Fibroblast of mammary gland (primary cell): ENCODE measurements at regions not wholly inside any gene's neighbourhood (a gene's known extent, or its start where the extent isn't known, plus 50 kb on each side); places are given as distances from the start of the nearest gene placed in this dataset.

Experiments
- DNase-seq: peaks from one replicate; pipeline ENCODE4 v3.0.0-alpha.2; 2010; ENCODE audit warnings: low read depth
- H3K4me3 ChIP-seq: 2 replicates; pipeline ENCODE4 v1.5.1; 2011; ENCODE audit warnings: low read depth, mild to moderate bottlenecking, low read length, moderate library complexity; ENCODE audit not compliant: control insufficient read depth
- TF ChIP-seq, protein P1 (sequence below): conservative IDR thresholded peaks from 2 replicates; pipeline ENCODE4 v1.5.1; 2011; ENCODE audit warnings: low read depth, low read length, inconsistent platforms; ENCODE audit not compliant: control insufficient read depth, insufficient read depth

DNA sequence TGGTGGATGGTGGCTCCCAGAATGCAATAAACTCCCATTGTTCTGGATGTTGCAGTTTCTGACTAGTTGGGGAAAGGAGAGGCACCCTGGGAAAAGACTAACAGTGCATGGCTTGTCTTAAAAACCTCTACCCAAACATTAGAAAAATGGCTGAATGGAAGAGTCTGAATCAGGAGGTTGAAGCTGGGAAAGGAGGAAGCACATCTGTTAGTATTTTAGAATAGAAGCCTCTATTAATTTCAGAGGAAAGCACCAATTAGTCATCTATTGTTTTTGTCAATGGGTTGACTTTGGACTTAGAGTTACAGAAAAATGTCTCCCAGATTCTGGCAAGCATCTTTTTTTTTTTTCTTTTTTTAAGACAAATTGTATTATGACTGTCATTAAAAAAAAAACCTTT is 56.1 kb upstream of the ELMO1 start:
- TF ChIP-seq, protein P1, sequence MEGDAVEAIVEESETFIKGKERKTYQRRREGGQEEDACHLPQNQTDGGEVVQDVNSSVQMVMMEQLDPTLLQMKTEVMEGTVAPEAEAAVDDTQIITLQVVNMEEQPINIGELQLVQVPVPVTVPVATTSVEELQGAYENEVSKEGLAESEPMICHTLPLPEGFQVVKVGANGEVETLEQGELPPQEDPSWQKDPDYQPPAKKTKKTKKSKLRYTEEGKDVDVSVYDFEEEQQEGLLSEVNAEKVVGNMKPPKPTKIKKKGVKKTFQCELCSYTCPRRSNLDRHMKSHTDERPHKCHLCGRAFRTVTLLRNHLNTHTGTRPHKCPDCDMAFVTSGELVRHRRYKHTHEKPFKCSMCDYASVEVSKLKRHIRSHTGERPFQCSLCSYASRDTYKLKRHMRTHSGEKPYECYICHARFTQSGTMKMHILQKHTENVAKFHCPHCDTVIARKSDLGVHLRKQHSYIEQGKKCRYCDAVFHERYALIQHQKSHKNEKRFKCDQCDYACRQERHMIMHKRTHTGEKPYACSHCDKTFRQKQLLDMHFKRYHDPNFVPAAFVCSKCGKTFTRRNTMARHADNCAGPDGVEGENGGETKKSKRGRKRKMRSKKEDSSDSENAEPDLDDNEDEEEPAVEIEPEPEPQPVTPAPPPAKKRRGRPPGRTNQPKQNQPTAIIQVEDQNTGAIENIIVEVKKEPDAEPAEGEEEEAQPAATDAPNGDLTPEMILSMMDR: no peak
- no peak for DNase-seq
- H3K4me3 ChIP-seq: no peak overlapping the region

DNA sequence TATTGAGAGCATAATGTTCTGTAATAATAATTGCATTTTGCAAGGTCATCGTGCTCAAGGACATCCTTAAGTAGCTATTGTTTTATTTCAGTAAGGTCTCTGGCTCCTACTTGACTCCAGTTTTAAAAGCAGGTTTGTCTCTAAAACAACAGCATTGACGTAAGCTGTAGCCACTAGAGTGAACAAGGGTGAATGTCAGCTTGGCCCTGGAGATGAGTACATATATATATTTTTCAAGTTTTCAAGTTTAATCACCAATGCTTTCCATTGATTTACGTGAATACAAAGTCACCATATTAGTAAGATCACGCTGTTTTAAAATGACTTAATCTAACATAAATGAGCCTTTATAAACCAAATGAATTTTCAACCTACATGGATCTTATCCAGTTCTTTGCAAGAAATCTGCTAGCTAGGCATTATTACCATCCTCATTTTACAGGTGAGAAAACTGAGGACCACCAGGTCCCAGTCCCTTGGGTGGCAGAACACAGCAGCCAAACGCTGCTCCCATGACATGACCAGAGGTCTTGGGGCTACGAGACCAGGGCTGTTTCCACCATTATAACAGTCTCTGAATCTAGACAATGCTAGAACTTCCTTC is 57.2 kb upstream of the ELMO1 start:
- no peak for DNase-seq

DNA sequence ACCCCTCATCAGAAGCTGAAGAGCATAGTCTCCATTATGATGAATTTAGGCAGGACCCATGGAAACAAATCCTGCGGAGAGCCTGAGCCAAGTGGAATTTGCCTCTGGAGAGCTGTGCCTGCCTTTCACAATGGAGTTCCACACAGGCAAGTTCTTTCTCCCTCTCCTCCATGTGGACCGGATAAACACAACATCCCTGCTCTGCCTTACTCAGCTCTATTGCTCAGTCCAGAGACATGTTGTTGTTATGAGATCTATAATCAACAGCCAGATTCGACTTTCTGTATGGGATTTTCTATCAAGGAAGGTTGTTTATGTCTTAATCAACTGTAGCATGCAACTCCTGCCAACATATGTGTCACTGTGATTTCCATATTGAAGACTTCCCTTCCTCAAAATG is 59.5 kb upstream of the ELMO1 start:
- H3K4me3 ChIP-seq: no peak overlapping the region
- no peak for DNase-seq
- TF ChIP-seq, protein P1: no peak

More for the DNA sequence above, 57.2 kb upstream of the ELMO1 start:
- TF ChIP-seq, protein P1: no peak
- no peak overlapping the region for H3K4me3 ChIP-seq

DNA sequence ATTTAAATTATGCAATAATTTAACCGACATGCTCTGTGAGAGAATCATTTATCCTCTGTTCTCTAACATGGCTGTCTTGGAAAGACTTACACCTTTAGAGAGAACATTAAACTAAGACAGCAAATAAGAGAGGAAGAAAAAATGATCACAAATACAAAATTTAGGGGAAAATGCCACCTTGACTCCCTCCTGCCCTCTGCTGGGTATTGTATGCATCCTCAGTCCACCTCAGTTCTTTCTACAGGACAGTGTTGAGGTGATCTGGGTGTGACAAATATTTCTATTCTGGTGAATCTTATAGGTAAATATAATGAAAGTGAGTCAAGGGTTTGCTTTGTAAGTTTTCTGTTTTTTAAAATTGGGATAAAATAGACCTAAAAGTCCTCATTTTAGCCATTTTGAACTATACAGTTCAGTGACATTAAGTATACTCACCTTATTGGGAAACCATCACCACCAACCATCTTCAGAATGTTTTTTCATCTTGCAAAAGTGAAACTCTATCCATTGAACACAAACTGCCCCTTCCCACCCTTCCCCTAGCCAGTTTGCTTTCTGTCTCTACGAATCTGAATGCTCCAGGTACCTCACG is 61.5 kb upstream of the ELMO1 start:
- DNase-seq: peak; percentile 17
- TF ChIP-seq, protein P1: peak; percentile 73
- H3K4me3 ChIP-seq: no peak overlapping the region

DNA sequence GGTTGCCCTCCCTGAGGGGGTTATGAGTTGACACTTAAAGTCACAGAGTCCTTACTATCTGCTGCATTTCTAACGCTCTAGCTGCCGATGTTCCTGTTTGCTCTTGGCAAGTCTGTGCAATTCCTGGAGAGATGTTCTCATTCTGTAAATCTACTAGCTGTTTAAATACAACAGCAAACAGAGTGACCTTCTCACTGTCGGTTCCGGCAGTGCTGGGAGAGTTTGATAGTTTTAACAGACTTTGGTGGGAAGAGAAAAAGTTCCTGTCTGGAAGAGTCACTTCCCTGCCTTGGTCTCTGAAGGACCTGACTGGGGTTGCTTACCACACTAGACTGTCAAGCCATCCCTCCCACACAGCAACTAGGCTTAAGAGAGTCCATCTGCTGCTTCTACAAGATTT is 63.3 kb upstream of the ELMO1 start:
- no peak overlapping the region for H3K4me3 ChIP-seq
- TF ChIP-seq, protein P1: no peak
- no peak for DNase-seq

DNA sequence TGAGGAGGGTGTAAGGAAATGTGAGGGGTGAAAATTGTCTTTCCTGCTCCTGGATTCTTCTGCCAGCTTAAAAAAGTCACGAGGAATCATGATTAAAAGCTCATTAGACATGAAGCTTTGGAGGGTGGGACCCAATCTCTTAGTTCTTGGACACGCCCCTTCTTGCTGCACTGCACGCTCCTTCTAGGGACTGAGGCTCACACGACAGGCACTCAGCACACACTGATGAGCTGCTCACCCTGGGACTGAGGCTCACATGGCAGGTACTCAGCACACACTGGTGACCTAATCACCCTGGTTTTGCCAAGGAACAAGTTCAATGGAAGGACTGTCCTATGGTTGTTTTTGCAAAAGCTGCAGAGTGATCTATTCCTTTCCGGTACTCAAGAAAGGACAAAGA is 65.8 kb upstream of the ELMO1 start:
- TF ChIP-seq, protein P1: no peak
- DNase-seq: no peak
- H3K4me3 ChIP-seq: no peak overlapping the region
